ENCODE measurements at regions not wholly inside any gene's neighbourhood (a gene's known extent, or its start where the extent isn't known, plus 50 kb on each side); places are given as distances from the start of the nearest gene placed in this dataset.

DNA sequence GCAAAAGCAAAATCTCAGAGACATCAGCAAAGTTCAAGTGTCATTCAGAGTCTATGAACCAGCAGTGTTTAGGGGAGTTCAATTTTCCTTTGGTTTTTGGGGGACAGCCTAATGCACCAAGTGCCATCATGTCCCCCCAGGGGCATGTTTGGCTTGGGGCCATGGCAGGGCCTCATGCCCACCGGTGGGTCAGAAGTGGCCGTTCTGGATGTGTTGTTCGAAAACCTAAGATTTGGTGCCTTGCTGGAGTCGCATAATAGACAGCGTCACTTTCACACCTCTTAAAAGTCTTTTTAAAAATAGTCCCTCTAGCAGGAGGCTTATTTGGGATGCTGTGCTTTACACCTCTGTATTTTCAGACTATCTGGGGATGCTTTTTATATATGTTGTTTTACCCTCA is 250.1 kb downstream of the ZNF536 start:
- no peak for DNase-seq
- no peak overlapping the region for H3K27ac Mint-ChIP-seq
- intact Hi-C loops (cut with micrococcal nuclease), result no loop called here

DNA sequence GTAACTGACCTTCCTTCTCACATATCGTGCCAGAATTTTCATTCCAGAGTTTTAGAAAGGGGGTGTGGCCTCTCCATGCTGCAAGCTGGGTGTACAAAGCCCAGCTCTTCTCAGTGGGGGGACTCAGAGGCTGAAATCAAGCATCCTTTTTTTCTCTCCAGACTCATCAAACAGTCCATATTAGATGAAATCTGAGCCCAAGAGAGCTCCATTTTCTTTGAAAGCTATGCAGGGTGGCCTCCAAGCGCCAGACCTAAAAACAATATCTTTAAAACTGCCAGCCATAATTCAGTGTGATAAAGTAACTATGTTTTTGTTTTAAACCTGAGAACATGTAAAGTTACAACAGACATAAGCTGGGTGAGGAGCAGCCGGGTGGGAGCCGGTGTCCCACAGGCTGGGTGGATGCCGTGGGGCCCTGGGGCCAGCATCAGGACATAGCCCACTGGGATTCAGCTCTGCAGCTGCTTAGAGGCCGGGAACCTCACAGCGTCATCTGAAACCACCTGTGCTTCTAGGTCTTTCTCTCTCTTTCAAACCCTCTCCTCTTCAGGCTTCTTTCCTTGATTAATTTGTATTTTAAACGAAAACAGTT is 249.2 kb downstream of the ZNF536 start:
- peaks cover 3 to 6% (median 6%) of the 10 kb centered on the region in 3 donors for H3K27me3 Mint-ChIP-seq (ENCODE audit: low read depth in 3 of 3)
- Histone ChIP-seq H3K4me1 (ENCODE audit: control insufficient read depth in 1 of 2, insufficient read depth in 2 of 2, low read length in 2 of 2) (no peaks in the 10 kb centered on the region), H2AFZ (ENCODE audit: insufficient read depth, low read depth, low read length, poor library complexity, severe bottlenecking) (no peak overlapping the region), H4K20me1 (ENCODE audit: insufficient read depth, low read length) (no peaks in the 10 kb centered on the region), H3K27ac (ENCODE audit: low read depth in 1 of 2, low read length in 2 of 2) (no peak overlapping the region), H3K36me3 (replicated peaks in 1 of 2; ENCODE audit: control insufficient read depth in 1 of 2, insufficient read depth in 2 of 2, low read length in 2 of 2) (no peaks in the 10 kb centered on the region), H3K79me2 (ENCODE audit: insufficient read depth, low read length) (no peaks in the 10 kb centered on the region), H3K4me2 (replicated peaks; ENCODE audit: extremely low read depth, low read length, poor library complexity, severe bottlenecking) (no peak overlapping the region), H3K4me3 (replicated peaks in 1 of 3; ENCODE audit: low read depth in 2 of 3, low read length in 3 of 3) (no peak overlapping the region), H3K9me3 (replicated peaks in 1 of 2; ENCODE audit: control insufficient read depth in 1 of 2, insufficient read depth in 1 of 2, low read length in 2 of 2) (peaks cover 18 to 25% of the 10 kb centered on the region in 2 donors), H3K27me3 (ENCODE audit: control insufficient read depth in 2 of 2, insufficient read depth in 2 of 2, low read length in 2 of 2) (no peaks in the 10 kb centered on the region), H3K9ac (ENCODE audit: insufficient read depth, low read length, poor library complexity, severe bottlenecking) (no peak overlapping the region)
- H3K9me3 Mint-ChIP-seq, result peaks cover 8 to 25% (median 21%) of the 10 kb centered on the region in 7 donors
- DNase-seq, result no peak
- H3K4me3 Mint-ChIP-seq, result no peak overlapping the region
- 100% methylated on average over 3 of the region's 8 CpGs for WGBS (ENCODE audit: insufficient coverage)
- intact Hi-C loops (cut with micrococcal nuclease), result no loop called here
- H3K4me1 Mint-ChIP-seq, result no peaks in the 10 kb centered on the region
- TF ChIP-seq, protein P1, sequence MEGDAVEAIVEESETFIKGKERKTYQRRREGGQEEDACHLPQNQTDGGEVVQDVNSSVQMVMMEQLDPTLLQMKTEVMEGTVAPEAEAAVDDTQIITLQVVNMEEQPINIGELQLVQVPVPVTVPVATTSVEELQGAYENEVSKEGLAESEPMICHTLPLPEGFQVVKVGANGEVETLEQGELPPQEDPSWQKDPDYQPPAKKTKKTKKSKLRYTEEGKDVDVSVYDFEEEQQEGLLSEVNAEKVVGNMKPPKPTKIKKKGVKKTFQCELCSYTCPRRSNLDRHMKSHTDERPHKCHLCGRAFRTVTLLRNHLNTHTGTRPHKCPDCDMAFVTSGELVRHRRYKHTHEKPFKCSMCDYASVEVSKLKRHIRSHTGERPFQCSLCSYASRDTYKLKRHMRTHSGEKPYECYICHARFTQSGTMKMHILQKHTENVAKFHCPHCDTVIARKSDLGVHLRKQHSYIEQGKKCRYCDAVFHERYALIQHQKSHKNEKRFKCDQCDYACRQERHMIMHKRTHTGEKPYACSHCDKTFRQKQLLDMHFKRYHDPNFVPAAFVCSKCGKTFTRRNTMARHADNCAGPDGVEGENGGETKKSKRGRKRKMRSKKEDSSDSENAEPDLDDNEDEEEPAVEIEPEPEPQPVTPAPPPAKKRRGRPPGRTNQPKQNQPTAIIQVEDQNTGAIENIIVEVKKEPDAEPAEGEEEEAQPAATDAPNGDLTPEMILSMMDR (IDR thresholded peaks at IDR 0.05), result no peak
- no peak overlapping the region for H3K27ac Mint-ChIP-seq
- H3K36me3 Mint-ChIP-seq, result no peaks in the 10 kb centered on the region

More for the DNA sequence above, 250.1 kb downstream of the ZNF536 start:
- Histone ChIP-seq H3K36me3 (replicated peaks in 1 of 2; ENCODE audit: control insufficient read depth in 1 of 2, insufficient read depth in 2 of 2, low read length in 2 of 2) (no peaks in the 10 kb centered on the region), H3K9ac (ENCODE audit: insufficient read depth, low read length, poor library complexity, severe bottlenecking) (no peak overlapping the region), H3K27me3 (ENCODE audit: control insufficient read depth in 2 of 2, insufficient read depth in 2 of 2, low read length in 2 of 2) (no peaks in the 10 kb centered on the region), H3K27ac (ENCODE audit: low read depth in 1 of 2, low read length in 2 of 2) (no peak overlapping the region), H4K20me1 (ENCODE audit: insufficient read depth, low read length) (no peaks in the 10 kb centered on the region), H3K4me1 (ENCODE audit: control insufficient read depth in 1 of 2, insufficient read depth in 2 of 2, low read length in 2 of 2) (no peaks in the 10 kb centered on the region), H3K79me2 (ENCODE audit: insufficient read depth, low read length) (no peaks in the 10 kb centered on the region), H3K9me3 (replicated peaks in 1 of 2; ENCODE audit: control insufficient read depth in 1 of 2, insufficient read depth in 1 of 2, low read length in 2 of 2) (peaks cover 18 to 25% of the 10 kb centered on the region in 2 donors), H2AFZ (ENCODE audit: insufficient read depth, low read depth, low read length, poor library complexity, severe bottlenecking) (no peak overlapping the region), H3K4me3 (replicated peaks in 1 of 3; ENCODE audit: low read depth in 2 of 3, low read length in 3 of 3) (no peak overlapping the region), H3K4me2 (replicated peaks; ENCODE audit: extremely low read depth, low read length, poor library complexity, severe bottlenecking) (no peak overlapping the region)
- TF ChIP-seq, protein P1 (IDR thresholded peaks at IDR 0.05), result no peak
- H3K36me3 Mint-ChIP-seq, result no peaks in the 10 kb centered on the region
- peaks cover 8 to 25% (median 21%) of the 10 kb centered on the region in 7 donors for H3K9me3 Mint-ChIP-seq
- H3K27me3 Mint-ChIP-seq (ENCODE audit: low read depth in 3 of 3), result peaks cover 3 to 6% (median 6%) of the 10 kb centered on the region in 3 donors
- 93% methylated on average over 2 of the region's 5 CpGs for WGBS (ENCODE audit: insufficient coverage)
- no peak overlapping the region for H3K4me3 Mint-ChIP-seq
- no peaks in the 10 kb centered on the region for H3K4me1 Mint-ChIP-seq
